GM12878 (cell line): ENCODE measurements at regions not wholly inside any gene's neighbourhood (a gene's known extent, or its start where the extent isn't known, plus 50 kb on each side); places are given as distances from the start of the nearest gene placed in this dataset.

Experiments used
- ATAC-seq: fragments of 200-7000 bp; cut with Tn5 transposase; 3 replicates; pipeline ENCODE4 v1.9.1; 2020; ENCODE audit warnings: mild to moderate bottlenecking, moderate library complexity
- BruUV-seq: library from RNA; stranded (reverse); fragments of 400-500 nt; replicated peaks from 2 replicates; lab custom pipeline; 2021; lab: Mats Ljungman, UMichigan
- CTCF ChIA-PET: fragments of 300-600 bp; sonication (Branson Sonifier 250); formaldehyde crosslinking; extraction: SDS; loops from one replicate; lab custom pipeline; 2021; ENCODE audit warnings: inconsistent platforms; lab: Yijun Ruan, JAX
- POLR2A ChIA-PET: fragments of 350-600 bp; formaldehyde crosslinking; extraction: SDS; loops from one replicate; lab custom pipeline; 2021; ENCODE audit warnings: inconsistent platforms; lab: Charles Lee
- RAD21 ChIA-PET: fragments of 300-600 bp; sonication (Branson Sonifier 250); formaldehyde crosslinking; loops from one replicate; lab custom pipeline; 2023; ENCODE audit warnings: antibody characterized with exemption; ENCODE audit not compliant: unreplicated experiment; lab: Charles Lee
- SMC1A ChIA-PET: fragments of 300-600 bp; sonication (Branson Sonifier 250); formaldehyde crosslinking; loops from one replicate; lab custom pipeline; 2023; ENCODE audit not compliant: unreplicated experiment, uncharacterized antibody; lab: Charles Lee
- DNase-seq: peaks from one replicate; pipeline ENCODE4 v3.0.0-alpha.2; 2011; ENCODE audit warnings: low read depth, low spot score
- FAIRE-seq: peaks from 3 replicates; lab custom pipeline; 2011; peaks lifted over from hg19 to GRCh38; lab: Jason Lieb, UNC
- H2AFZ ChIP-seq: 2 replicates; pipeline ENCODE4 v1.6.0; 2011; ENCODE audit warnings: low read depth, low read length, control low read depth; ENCODE audit not compliant: control insufficient read depth
- H3K27ac ChIP-seq: 2 replicates; pipeline ENCODE4 v1.5.1; 2011; ENCODE audit warnings: control low read depth; ENCODE audit not compliant: control insufficient read depth, insufficient read depth
- H3K27me3 ChIP-seq, 2 experiments: replicated peaks in 1 of 2; 2 replicates each; pipeline versions ENCODE4 v1.6.0 to v1.6.1; 2011; ENCODE audit warnings: low read length in 1 of 2; ENCODE audit not compliant: control insufficient read depth in 2 of 2, insufficient read depth in 2 of 2
- H3K36me3 ChIP-seq, 2 experiments: 2 replicates each; pipeline ENCODE4 v1.5.1; 2011; ENCODE audit warnings: low read length in 1 of 2; ENCODE audit not compliant: control insufficient read depth in 2 of 2, insufficient read depth in 2 of 2
- H3K4me1 ChIP-seq: 2 replicates; pipeline ENCODE4 v1.6.1; 2011; ENCODE audit warnings: mild to moderate bottlenecking, low read length, moderate library complexity, mixed read lengths; ENCODE audit not compliant: control insufficient read depth, insufficient read depth
- H3K4me2 ChIP-seq: 2 replicates; pipeline ENCODE4 v1.6.0; 2011; ENCODE audit warnings: control low read depth; ENCODE audit not compliant: control insufficient read depth, insufficient read depth
- H3K4me3 ChIP-seq: fragments of 200-600 bp; sonication (generic); 2 replicates; pipeline ENCODE4 v1.5.1; 2016
- H3K79me2 ChIP-seq: 2 replicates; pipeline ENCODE4 v1.6.0; 2011; ENCODE audit warnings: low read length; ENCODE audit not compliant: control insufficient read depth, insufficient read depth
- H3K9ac ChIP-seq: 2 replicates; pipeline ENCODE4 v1.8.0; 2011; ENCODE audit warnings: low read length, control low read depth, mixed read lengths; ENCODE audit not compliant: control insufficient read depth, insufficient read depth
- H3K9me3 ChIP-seq: replicated peaks from 3 replicates; pipeline ENCODE4 v1.5.1; 2011; ENCODE audit warnings: mild to moderate bottlenecking, low read length; ENCODE audit not compliant: control insufficient read depth, insufficient read depth
- H4K20me1 ChIP-seq: 2 replicates; pipeline ENCODE4 v1.6.0; 2011; ENCODE audit not compliant: control insufficient read depth, insufficient read depth
- ASH2L ChIP-seq: fragments of 300-600, 200-600 bp; sonication (generic); IDR thresholded peaks from 2 replicates; pipeline ENCODE4 v1.6.1; 2017; ENCODE audit warnings: low read depth, mild to moderate bottlenecking, borderline replicate concordance
- BRCA1 ChIP-seq: IDR thresholded peaks from 2 replicates; pipeline ENCODE4 v1.6.1; 2011; ENCODE audit warnings: low read depth, low read length, improper control_type of control experiment
- CBX3 ChIP-seq: fragments of 200-600 bp; sonication (generic); IDR thresholded peaks from 2 replicates; pipeline ENCODE4 v1.6.1; 2016; ENCODE audit warnings: low read depth, borderline replicate concordance
- DPF2 ChIP-seq: fragments of 450-650 bp; IDR thresholded peaks from 2 replicates; pipeline ENCODE4 v1.6.1; 2017; ENCODE audit warnings: mild to moderate bottlenecking
- HDGF ChIP-seq: fragments of 450-650 bp; IDR thresholded peaks from 2 replicates; pipeline ENCODE4 v1.6.1; 2016; ENCODE audit warnings: antibody characterized with exemption
- KDM1A ChIP-seq: fragments of 200-600 bp; sonication (generic); IDR thresholded peaks from 2 replicates; pipeline ENCODE4 v1.6.1; 2016; ENCODE audit warnings: borderline replicate concordance
- NBN ChIP-seq: fragments of 450-650 bp; IDR thresholded peaks from 2 replicates; pipeline ENCODE4 v1.6.1; 2016
- RBBP5 ChIP-seq: fragments of 200-600 bp; sonication (generic); conservative IDR thresholded peaks from 2 replicates; pipeline ENCODE4 v1.6.1; 2016
- SKIL ChIP-seq: fragments of 450-650 bp; IDR thresholded peaks from 2 replicates; pipeline ENCODE4 v1.6.1; 2017; ENCODE audit warnings: mild to moderate bottlenecking, low read depth, inconsistent platforms; ENCODE audit not compliant: poor library complexity, severe bottlenecking
- SMC3 ChIP-seq: IDR thresholded peaks from 2 replicates; pipeline ENCODE4 v1.6.1; 2011; ENCODE audit warnings: low read length, improper control_type of control experiment, borderline replicate concordance
- STAT3 ChIP-seq: IDR thresholded peaks from 2 replicates; pipeline ENCODE4 v1.6.1; 2011; ENCODE audit warnings: low read depth, low read length, improper control_type of control experiment
- USF1 ChIP-seq: IDR thresholded peaks from 2 replicates; pipeline ENCODE4 v1.6.1; 2011; ENCODE audit warnings: borderline replicate concordance, low read depth, mild to moderate bottlenecking, moderate library complexity, mixed read lengths, low read length; ENCODE audit not compliant: insufficient read depth; ENCODE audit errors: extremely low read length
- ZNF24 ChIP-seq: fragments of 450-650 bp; IDR thresholded peaks from 2 replicates; pipeline ENCODE4 v1.6.1; 2017; ENCODE audit warnings: antibody characterized with exemption, mild to moderate bottlenecking
- ZNF384 ChIP-seq: IDR thresholded peaks from 2 replicates; pipeline ENCODE4 v1.6.1; 2012; ENCODE audit warnings: low read depth, mild to moderate bottlenecking, low read length, improper control_type of control experiment, borderline replicate concordance
- ZZZ3 ChIP-seq: IDR thresholded peaks from 2 replicates; pipeline ENCODE4 v1.6.1; 2011; ENCODE audit warnings: low read depth; ENCODE audit not compliant: control insufficient read depth, insufficient read length
- WGBS: methylation state at CpG from one replicate; pipeline ENCODE4 v1.1.6; 2016; ENCODE audit warnings: low lambda C conversion rate; ENCODE audit not compliant: insufficient replicate concordance, insufficient coverage; ENCODE audit errors: missing lambda C conversion rate; 5-methylcytosine and 5-hydroxymethylcytosine counted together
- in situ Hi-C: fragments of 300-500 bp; cut with MboI; formaldehyde crosslinking; loops from 9 replicates; pipeline ENCODE4 v1.14.3; 2018; ENCODE audit warnings: mixed read lengths
- intact Hi-C: fragments of 100-400 bp; cut with micrococcal nuclease; formaldehyde crosslinking; loops from one replicate; pipeline ENCODE4 v1.14.2; 2022; ENCODE audit not compliant: unreplicated experiment

GRCh38 chr20:12823734-12824133, 185.0 kb upstream of the SPTLC3 start:
- H3K4me3 ChIP-seq = no peak overlapping the region
- H3K27ac ChIP-seq = no peak overlapping the region
- H3K9me3 ChIP-seq = no peaks in the 10 kb centered on the region
- H3K79me2 ChIP-seq = no peaks in the 10 kb centered on the region
- H3K4me2 ChIP-seq = no peak overlapping the region
- in situ Hi-C loops (no loop called here), intact Hi-C loops (no loop called here)
- BruUV-seq = no TSS peak
- no peaks in the 10 kb centered on the region for H3K36me3 ChIP-seq
- H3K4me1 ChIP-seq = no peaks in the 10 kb centered on the region
- H2AFZ ChIP-seq = no peak overlapping the region
- ChIA-PET SMC1A (no interaction called here), CTCF (no interaction called here), POLR2A (no interaction called here), RAD21 (no interaction called here)
- WGBS = 15% methylated on average over 3 of the region's 3 CpGs
- no peak for TF ChIP-seq NBN
- TF ChIP-seq KDM1A = no peak
- TF ChIP-seq CBX3 = no peak
- no peak for TF ChIP-seq SMC3
- no peak for TF ChIP-seq ZNF24
- no peak for TF ChIP-seq DPF2
- no peak for TF ChIP-seq HDGF
- no peak for TF ChIP-seq ZZZ3
- H4K20me1 ChIP-seq = no peaks in the 10 kb centered on the region
- no peak overlapping the region for H3K9ac ChIP-seq
- ATAC-seq = no peak
- H3K27me3 ChIP-seq = no peaks in the 10 kb centered on the region
- no peak for DNase-seq
- FAIRE-seq = no peak

GRCh38 chr20:12824328-12825225, 184.2 kb upstream of the SPTLC3 start:
- FAIRE-seq = no peak
- ChIA-PET CTCF (no interaction called here), POLR2A (no interaction called here), RAD21 (no interaction called here), SMC1A (interaction anchor here (0.6 kb wide), 1 partner anchor 21 kb away, joined by 3 read pairs; no protein-coding TSS in a partner anchor)
- in situ Hi-C loops (no loop called here), intact Hi-C loops (no loop called here)
- Histone ChIP-seq H3K4me2 (no peak overlapping the region), H3K4me3 (no peak overlapping the region), H3K9ac (no peak overlapping the region), H3K79me2 (no peaks in the 10 kb centered on the region), H4K20me1 (no peaks in the 10 kb centered on the region), H3K27me3 (no peaks in the 10 kb centered on the region), H3K36me3 (no peaks in the 10 kb centered on the region), H2AFZ (no peak overlapping the region), H3K9me3 (no peaks in the 10 kb centered on the region), H3K4me1 (no peaks in the 10 kb centered on the region), H3K27ac (no peak overlapping the region)
- ATAC-seq = no peak
- DNase-seq = no peak
- BruUV-seq = no TSS peak
- TF ChIP-seq SKIL = no peak
- no peak for TF ChIP-seq STAT3
- no peak for TF ChIP-seq ASH2L
- no peak for TF ChIP-seq USF1
- no peak for TF ChIP-seq ZNF384
- no peak for TF ChIP-seq BRCA1
- no peak for TF ChIP-seq RBBP5
- WGBS = 13% methylated on average over 6 of the region's 6 CpGs
